Loucy (cell line): ENCODE measurements at regions not wholly inside any gene's neighbourhood (a gene's known extent, or its start where the extent isn't known, plus 50 kb on each side); places are given as distances from the start of the nearest gene placed in this dataset.

Experiments used
- H2AFZ ChIP-seq: fragments of 200-600 bp; sonication (generic); 2 replicates; pipeline ENCODE4 v1.6.0; 2016; ENCODE audit warnings: antibody characterized with exemption, mild to moderate bottlenecking, low read length, moderate library complexity
- H3F3A ChIP-seq: fragments of 200-600 bp; 2 replicates; pipeline ENCODE4 v1.6.0; 2016; ENCODE audit warnings: antibody characterized with exemption, low read depth, mild to moderate bottlenecking
- H3K27me3 ChIP-seq: fragments of 200-600 bp; sonication (generic); 2 replicates; pipeline ENCODE4 v1.6.1; 2014; ENCODE audit warnings: low read length, mild to moderate bottlenecking; ENCODE audit not compliant: insufficient read depth, poor library complexity, severe bottlenecking
- H3K36me3 ChIP-seq: fragments of 200-600 bp; sonication (generic); 2 replicates; pipeline ENCODE4 v1.6.1; 2016; ENCODE audit warnings: low read length; ENCODE audit not compliant: insufficient read depth
- H3K4me1 ChIP-seq: fragments of 200-600 bp; sonication (generic); 2 replicates; pipeline ENCODE4 v1.5.1; 2014; ENCODE audit warnings: low read length, mild to moderate bottlenecking; ENCODE audit not compliant: insufficient read depth, poor library complexity, severe bottlenecking
- H3K4me2 ChIP-seq: fragments of 200-600 bp; sonication (generic); 2 replicates; pipeline ENCODE4 v1.6.0; 2014; ENCODE audit warnings: antibody characterized with exemption, low read length, low read depth, mild to moderate bottlenecking; ENCODE audit not compliant: poor library complexity, severe bottlenecking
- H3K4me3 ChIP-seq: fragments of 200-600 bp; sonication (generic); 2 replicates; pipeline ENCODE4 v1.5.1; 2014; ENCODE audit warnings: low read length, mild to moderate bottlenecking, mixed read lengths; ENCODE audit not compliant: poor library complexity, severe bottlenecking
- H3K79me2 ChIP-seq: fragments of 200-600 bp; sonication (generic); 2 replicates; pipeline ENCODE4 v1.6.1; 2014; ENCODE audit warnings: low read length; ENCODE audit not compliant: insufficient read depth
- H3K9ac ChIP-seq: fragments of 200-600 bp; sonication (generic); 2 replicates; pipeline ENCODE4 v1.6.0; 2014; ENCODE audit warnings: mild to moderate bottlenecking, low read depth, low read length, moderate library complexity; ENCODE audit not compliant: poor library complexity, severe bottlenecking
- H3K9me2 ChIP-seq: fragments of 200-600 bp; sonication (generic); replicated peaks from 2 replicates; pipeline ENCODE4 v1.6.1; 2016; ENCODE audit warnings: low read depth, low read length, mixed read lengths
- H3K9me3 ChIP-seq: fragments of 200-600 bp; sonication (generic); 2 replicates; pipeline ENCODE4 v1.6.1; 2014; ENCODE audit warnings: mild to moderate bottlenecking, antibody characterized with exemption, low read length, low read depth; ENCODE audit not compliant: insufficient read depth
- H4K20me1 ChIP-seq: fragments of 200-600 bp; sonication (generic); 2 replicates; pipeline ENCODE4 v1.6.0; 2014; ENCODE audit warnings: antibody characterized with exemption, low read length, mild to moderate bottlenecking; ENCODE audit not compliant: insufficient read depth, poor library complexity, severe bottlenecking
- EZH2phosphoT487 ChIP-seq: fragments of 200-600 bp; IDR thresholded peaks from 2 replicates; pipeline ENCODE4 v1.6.1; 2018; ENCODE audit warnings: antibody characterized with exemption, mild to moderate bottlenecking, moderate library complexity, borderline replicate concordance
- TF ChIP-seq, protein P1 (sequence below): fragments of 200-600 bp; sonication (generic); conservative IDR thresholded peaks from 2 replicates; pipeline ENCODE4 v1.5.1; 2014; ENCODE audit warnings: mild to moderate bottlenecking, antibody characterized with exemption, low read length

DNA sequence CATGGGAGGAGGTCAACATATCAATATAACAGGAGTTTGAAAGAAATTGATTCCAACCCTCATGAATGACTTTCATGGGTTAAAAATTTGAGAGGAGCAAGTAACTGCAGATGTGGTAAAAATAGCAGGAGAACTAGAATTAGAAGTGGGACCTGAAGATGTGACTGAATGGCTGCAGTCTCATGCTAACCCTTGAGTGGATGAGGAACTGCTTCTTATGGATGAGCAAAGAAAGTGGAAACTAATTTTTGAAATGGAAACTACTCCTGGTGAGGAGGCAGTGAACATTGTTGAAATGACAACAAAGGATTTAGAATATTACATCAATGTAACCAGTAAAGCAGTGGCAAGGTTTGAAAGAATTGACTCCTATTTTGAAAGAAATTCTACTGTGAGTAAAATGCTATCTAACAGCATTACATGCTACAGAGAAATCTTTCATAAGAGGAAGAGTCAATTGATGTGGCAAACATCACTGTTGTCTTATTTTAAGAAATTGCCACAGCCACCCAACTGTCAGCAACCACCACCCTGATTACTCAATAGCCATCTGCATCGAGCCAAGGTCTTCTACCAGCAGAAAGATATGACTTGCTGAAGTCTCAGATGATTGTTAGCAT is 1683.2 kb downstream of the MAT2B start:
- H3K9me3 ChIP-seq = no peaks in the 10 kb centered on the region
- H2AFZ ChIP-seq = no peak overlapping the region
- H3K79me2 ChIP-seq = no peaks in the 10 kb centered on the region
- no peaks in the 10 kb centered on the region for H3K36me3 ChIP-seq
- TF ChIP-seq, protein P1, sequence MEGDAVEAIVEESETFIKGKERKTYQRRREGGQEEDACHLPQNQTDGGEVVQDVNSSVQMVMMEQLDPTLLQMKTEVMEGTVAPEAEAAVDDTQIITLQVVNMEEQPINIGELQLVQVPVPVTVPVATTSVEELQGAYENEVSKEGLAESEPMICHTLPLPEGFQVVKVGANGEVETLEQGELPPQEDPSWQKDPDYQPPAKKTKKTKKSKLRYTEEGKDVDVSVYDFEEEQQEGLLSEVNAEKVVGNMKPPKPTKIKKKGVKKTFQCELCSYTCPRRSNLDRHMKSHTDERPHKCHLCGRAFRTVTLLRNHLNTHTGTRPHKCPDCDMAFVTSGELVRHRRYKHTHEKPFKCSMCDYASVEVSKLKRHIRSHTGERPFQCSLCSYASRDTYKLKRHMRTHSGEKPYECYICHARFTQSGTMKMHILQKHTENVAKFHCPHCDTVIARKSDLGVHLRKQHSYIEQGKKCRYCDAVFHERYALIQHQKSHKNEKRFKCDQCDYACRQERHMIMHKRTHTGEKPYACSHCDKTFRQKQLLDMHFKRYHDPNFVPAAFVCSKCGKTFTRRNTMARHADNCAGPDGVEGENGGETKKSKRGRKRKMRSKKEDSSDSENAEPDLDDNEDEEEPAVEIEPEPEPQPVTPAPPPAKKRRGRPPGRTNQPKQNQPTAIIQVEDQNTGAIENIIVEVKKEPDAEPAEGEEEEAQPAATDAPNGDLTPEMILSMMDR = no peak
- TF ChIP-seq EZH2phosphoT487 = no peak
- H4K20me1 ChIP-seq = no peaks in the 10 kb centered on the region
- no peaks in the 10 kb centered on the region for H3K27me3 ChIP-seq
- no peak overlapping the region for H3K9ac ChIP-seq
- H3K4me2 ChIP-seq = no peak overlapping the region
- H3K9me2 ChIP-seq = no peaks in the 10 kb centered on the region
- H3F3A ChIP-seq = no peaks in the 10 kb centered on the region
- no peak overlapping the region for H3K4me3 ChIP-seq
- H3K4me1 ChIP-seq = no peaks in the 10 kb centered on the region

DNA sequence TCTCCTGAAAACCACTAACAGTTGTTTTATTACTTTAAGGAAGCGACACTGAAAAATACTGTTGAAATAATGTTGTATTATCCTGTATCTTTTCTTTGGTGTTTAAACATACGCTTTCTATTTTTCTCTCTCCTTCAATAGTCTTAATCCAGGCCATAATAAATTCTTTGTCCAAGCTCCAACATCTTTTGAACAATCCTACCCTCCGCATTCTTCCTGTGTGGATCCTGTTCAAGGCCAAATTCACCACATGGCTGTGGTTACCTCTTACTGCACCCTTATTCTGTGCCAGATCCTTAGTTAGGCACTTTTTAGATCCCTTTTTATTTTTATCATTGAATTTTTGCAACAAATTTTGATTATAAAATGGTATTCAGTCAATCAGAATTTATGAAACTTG is 1691.5 kb downstream of the MAT2B start:
- Histone ChIP-seq H2AFZ (no peak overlapping the region), H3K4me3 (no peak overlapping the region), H3K4me1 (no peaks in the 10 kb centered on the region), H3K27me3 (no peaks in the 10 kb centered on the region), H3K79me2 (no peaks in the 10 kb centered on the region), H3K9ac (no peak overlapping the region), H3K9me2 (no peaks in the 10 kb centered on the region), H4K20me1 (no peaks in the 10 kb centered on the region), H3F3A (no peaks in the 10 kb centered on the region), H3K36me3 (no peaks in the 10 kb centered on the region), H3K9me3 (no peaks in the 10 kb centered on the region), H3K4me2 (no peak overlapping the region)
- no peak for TF ChIP-seq EZH2phosphoT487
- TF ChIP-seq, protein P1 = no peak

DNA sequence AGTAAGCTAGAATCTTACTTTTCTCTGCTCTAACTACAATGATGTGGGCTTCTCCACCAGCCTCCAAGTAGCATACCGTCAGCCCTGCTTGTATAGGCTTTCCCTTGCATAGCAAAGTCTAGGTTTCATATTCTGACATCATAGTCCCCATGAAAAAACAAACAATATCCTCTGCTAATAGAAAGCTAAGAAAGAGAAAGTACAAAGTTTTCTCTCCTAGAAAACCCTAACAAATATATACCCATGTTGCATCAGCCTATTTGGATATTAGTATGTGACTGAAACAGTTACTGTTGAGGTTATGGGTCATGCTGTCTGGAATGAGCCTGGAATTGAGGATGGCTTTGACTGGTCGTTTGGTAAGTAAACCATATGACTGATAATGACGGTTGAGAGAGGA is 1696.0 kb downstream of the MAT2B start:
- TF ChIP-seq, protein P1 = no peak
- TF ChIP-seq EZH2phosphoT487 = no peak
- Histone ChIP-seq H3F3A (no peaks in the 10 kb centered on the region), H3K27me3 (no peaks in the 10 kb centered on the region), H3K4me2 (no peak overlapping the region), H3K4me3 (no peak overlapping the region), H3K9ac (no peak overlapping the region), H3K36me3 (no peaks in the 10 kb centered on the region), H2AFZ (no peak overlapping the region), H3K9me2 (no peaks in the 10 kb centered on the region), H3K79me2 (no peaks in the 10 kb centered on the region), H4K20me1 (no peaks in the 10 kb centered on the region), H3K4me1 (no peaks in the 10 kb centered on the region), H3K9me3 (no peaks in the 10 kb centered on the region)
